GM21526 (cell line): ENCODE measurements at regions not wholly inside any gene's neighbourhood (a gene's known extent, or its start where the extent isn't known, plus 50 kb on each side); places are given as distances from the start of the nearest gene placed in this dataset.

Source experiments
- ATAC-seq: cut with Tn5 transposase; IDR thresholded peaks from one replicate; pipeline ENCODE4 v1.9.1; 2021; ENCODE audit warnings: moderate library complexity; ENCODE audit not compliant: unreplicated experiment, low FRiP score

- ATAC-seq, result no peak
Observed at GRCh38 chr6:151699719-151700118, 107.8 kb upstream of the ESR1 start.

DNA sequence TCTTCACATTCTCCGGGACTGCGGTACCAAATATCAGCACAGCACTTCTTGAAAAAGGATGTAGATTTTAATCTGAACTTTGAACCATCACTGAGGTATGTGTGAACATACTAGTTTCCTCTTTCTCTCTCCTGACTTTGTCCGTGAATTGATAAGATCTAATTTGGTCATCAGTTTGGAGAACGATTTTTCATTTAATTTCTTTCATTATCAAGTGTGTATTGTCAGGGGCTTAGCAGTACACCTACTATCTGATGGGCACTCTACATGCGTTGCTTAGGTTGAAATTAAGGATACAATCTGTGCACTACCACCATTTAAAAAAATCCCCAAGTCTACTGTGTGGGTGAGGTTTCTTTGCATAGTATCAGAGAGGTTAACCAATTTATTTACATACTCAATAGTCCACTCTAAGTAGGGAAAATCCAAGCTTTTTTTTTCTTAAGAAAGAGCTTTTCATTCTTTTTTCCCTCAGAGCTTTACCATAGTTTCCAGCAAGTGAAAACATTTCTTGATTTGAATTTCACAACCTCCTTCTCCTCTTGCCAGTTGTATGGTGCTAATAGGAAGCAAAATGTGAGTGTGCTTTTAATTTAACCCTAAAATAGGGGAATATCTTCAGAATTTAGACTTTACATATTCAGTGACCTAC, 105.4 kb upstream of the ESR1 start:
- ATAC-seq, result peak; percentile 79

DNA sequence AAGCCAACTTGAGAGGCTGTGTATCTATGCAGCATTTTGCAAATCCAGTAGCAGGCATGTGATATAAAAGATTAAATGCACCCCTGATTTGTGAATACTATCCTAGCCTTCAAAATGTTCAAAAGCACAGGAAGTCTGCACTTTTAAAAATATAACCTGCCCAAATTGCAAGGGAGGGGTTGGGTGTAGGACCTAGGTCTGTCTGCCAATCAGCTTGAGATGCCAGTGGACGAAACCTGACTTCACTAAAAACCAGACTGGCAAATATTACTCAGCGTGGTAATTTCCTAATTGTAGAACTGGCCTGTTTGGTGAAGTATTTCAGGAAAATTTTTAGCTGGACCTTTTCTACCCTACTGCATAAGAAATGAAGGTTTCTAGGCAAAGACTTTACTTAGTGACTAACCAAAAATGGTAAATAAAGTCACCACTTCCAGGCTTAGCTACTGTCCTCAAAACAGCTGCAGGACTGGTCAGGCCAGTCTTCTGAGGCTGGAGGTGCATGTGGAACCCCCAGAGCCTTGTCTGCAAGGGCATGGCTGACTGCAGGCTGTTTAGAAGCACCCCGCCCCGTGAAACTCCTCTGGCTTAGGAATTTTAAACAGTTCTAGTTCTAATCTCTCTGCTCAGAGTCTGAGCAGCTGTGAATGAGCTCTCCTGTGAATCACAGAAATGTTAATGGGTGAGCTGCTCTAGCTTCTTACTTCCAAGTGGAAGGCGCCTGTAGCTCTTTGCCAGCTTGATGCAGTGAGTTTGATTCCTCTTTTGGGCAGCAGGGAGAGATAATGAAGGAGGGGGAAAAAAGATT, 104.4 kb upstream of the ESR1 start:
- peak; percentile 48 for ATAC-seq

GRCh38 chr6:151704383-151704782, 103.1 kb upstream of the ESR1 start:
- ATAC-seq, result no peak

GRCh38 chr6:151705993-151706733, 101.3 kb upstream of the ESR1 start:
- ATAC-seq, result no peak

- ATAC-seq, result no peak
Observed at GRCh38 chr6:151709329-151709728, 98.2 kb upstream of the ESR1 start.

DNA sequence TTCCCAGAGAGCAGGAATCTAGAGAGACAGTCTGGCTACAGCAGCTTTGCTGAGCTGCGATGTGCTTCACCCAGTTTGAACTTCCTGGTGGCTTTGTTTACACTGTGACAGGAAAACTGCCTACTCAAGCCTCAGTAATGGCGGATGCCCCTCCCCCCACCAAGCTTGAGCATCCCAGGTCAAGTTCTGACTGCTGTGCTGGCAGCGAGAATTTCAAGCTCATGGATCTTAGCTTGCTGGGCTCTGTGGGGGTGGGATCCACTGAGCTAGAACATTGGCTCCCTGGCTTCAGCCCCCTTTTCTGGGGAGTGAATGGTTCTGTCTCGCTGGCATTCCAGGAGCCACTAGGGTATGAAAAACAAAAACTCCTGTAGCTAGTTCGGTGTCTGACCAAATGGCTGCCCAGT, 91.0 kb upstream of the ESR1 start:
- no peak for ATAC-seq

- no peak for ATAC-seq
Observed at GRCh38 chr6:151719070-151719469, 88.4 kb upstream of the ESR1 start.

DNA sequence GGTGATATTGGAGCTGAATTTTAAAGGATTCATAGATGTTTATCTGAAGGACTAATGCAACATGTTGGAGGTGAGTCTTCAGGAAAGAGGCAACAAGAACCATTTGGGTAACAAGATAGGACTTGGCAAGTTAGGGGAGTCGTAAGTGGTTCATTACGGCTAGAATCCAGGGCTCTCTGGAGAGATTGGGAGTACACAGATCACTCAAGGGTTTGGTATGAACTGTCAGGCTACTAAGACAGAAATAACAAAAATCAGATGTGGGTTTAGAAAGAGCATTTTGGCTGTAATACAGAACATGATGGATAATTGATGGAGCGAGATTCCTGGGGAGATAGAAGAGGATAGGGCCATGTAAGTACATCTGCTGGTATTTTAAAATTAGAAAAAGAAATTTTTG, 86.3 kb upstream of the ESR1 start:
- ATAC-seq, result no peak

DNA sequence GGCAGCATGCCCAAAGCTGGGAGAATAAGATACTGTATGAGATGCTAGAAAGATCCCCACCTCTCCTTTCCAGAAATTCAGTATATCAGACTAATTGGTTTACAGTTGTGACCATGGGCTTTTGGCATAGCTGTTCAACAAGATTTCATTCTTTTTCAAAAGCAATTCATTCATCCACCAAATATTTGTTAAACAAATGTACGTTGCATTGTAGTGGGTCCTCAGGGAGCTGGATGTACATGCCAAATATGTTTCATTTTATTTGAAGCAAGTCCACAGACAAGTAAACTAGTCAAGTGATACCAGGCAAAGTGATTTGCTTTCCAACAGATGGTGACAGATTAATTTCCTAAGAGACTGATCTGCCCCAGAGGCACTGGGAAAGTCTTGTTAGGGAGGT, 85.8 kb upstream of the ESR1 start:
- ATAC-seq, result no peak

DNA sequence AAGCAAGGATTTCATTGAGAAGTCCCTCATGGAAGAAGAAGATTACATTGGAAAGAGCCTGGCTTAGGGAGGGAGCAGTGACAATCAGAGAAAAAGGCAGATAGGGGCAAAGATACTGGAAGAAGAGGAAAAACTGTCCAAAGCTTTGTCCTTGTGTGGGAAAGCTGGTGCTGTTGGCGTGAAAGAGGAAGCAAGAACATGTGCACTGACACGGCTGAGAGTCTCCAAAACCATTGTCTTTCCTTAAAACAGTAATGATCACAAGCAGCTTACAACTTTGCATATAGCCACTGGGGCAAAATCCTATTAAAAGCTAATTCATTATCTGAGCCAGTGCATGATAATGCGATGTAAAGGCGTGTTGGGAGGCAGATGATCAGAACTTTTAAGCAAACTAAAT, 85.1 kb upstream of the ESR1 start:
- peak; percentile 49 for ATAC-seq

DNA sequence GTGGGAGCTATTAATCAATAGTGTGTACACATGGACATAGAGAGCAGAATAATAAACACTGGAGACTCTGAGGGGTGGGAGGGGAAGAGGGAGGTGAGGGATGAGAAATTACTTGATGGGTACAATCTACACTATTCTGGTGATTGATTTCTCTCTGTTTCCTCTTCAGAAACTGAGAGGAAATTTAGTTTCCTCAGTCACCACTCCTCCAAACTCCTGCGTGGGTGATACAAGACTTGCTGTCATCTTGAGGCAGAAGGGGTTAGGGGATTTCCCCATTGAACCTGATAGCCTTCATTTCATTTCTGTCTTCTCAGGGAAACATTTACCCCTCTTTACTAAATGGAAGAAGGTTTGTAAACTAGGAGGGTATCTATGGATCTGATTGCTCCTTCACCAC, 84.3 kb upstream of the ESR1 start:
- peak; percentile 87 for ATAC-seq

DNA sequence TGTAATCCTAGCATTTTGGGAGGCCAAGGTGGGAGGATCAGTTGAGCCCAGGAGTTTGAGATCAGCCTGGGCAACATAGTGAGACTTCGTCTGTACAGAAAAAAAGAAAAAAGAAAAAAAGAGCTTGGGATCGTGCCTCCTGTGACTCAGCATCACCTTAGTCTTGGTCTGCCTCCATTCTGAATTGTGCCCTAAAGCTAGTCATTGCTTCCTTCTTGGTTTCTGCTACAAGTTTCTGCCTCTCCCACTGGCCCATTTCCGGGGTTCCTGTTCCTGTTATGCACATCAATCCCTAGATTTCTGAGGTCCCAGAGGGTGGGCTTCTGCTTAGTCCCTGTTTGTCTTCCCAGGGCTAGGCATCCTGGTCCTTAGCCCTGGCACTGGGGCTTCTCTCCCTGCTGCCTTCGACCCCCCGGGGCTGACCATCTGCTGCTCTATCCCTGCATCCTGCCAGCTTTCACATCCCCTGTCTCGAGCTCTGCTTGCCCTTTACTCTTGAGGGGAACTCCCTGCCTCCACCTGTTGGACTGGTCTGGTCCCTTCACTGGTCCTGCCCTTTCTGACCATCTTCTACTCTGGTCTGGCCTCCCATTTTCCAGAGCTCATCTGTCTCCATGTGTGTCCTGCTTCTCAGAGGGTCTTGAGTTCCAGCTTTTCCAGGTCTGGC, 77.5 kb upstream of the ESR1 start:
- no peak for ATAC-seq

DNA sequence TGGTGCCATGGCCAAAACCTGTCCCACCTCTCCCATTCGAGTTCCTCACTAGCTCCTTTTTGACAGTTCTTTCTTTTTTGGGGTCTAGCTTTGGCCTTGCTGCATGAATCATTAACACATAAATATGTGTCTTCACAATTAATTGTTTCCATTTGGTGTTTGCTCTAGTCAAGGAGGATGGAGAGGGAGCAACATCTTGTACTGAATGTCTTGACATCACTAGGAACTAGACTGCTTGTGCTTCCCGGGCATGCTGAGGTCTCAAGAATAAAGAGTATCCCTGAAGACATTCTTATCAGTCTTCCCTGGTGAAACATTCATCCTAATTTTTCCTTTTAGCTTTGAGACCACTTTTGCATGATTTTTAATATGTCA, 77.0 kb upstream of the ESR1 start:
- no peak for ATAC-seq

GRCh38 chr6:151731313-151731712, 76.2 kb upstream of the ESR1 start:
- no peak for ATAC-seq

DNA sequence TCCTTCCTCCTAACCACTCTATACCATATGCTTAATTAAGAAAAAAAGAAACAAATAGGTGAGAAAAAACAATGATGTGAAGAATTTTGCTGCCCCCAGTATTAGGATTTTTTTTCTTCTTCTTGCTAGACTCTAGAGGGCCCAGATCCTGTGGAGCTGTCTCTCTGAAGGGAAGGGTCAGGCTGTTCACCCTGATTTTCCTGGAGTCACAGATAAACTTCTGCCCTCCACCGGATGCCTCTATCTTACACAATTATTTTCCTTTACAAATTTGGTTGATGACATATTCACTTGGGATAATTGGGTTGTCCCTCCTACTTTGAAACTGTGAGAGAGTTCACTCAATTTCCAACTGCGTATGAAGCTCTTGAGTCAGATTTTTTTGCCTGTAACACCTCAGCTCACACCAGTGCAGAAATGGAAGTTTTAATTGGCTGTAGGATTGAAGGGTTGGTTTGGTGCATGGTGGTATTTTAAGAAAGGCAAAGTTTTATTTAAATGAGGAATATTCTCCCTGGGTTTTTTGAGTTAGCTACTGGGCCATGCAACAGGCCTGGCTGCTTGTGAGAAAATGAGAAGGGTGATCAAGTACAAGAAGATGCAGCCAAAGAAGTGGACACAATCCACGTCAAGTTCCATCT, 73.7 kb upstream of the ESR1 start:
- no peak for ATAC-seq

DNA sequence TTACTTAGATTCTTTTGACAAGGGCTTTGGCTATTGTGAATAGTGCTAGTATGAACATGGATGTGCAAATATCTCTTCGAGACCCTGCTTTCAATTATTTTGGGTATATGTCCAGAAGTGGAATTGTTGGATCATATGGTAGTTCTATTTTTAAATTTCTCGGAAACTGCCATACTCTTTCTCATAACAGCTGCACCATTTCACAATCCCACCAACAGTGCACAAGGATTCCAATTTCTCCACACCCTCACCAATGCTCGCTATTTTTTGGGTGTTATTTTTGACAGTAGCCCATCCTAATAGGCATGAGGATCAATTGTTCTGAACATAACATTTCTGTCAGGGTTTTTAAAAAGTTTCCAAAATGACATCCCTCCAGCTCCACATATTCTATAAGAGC, 69.2 kb upstream of the ESR1 start:
- no peak for ATAC-seq

DNA sequence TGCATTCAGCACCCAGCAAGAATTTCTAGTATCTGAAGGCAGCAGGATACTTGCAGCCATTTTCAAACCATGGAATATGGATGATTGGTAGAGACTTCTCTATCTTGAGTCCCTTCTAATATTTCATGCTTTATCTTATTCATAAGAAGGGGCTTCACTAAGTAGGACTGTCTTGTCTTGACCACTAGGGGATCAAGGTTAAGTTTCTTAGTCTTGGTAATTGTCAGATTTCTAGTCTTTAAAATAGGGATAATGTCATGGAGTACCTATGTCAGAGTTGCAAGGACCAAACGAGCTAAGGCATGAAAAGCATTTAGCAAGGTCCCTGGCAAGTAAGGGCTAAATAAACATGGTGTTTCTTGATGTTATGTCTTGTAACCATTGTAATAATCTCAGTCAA, 68.5 kb upstream of the ESR1 start:
- no peak for ATAC-seq

GRCh38 chr6:151740820-151741219, 66.7 kb upstream of the ESR1 start:
- no peak for ATAC-seq

GRCh38 chr6:151747896-151748295, 59.6 kb upstream of the ESR1 start:
- ATAC-seq, result no peak

- no peak for ATAC-seq
Observed at GRCh38 chr6:151749341-151749740, 58.1 kb upstream of the ESR1 start.
